GM23338 (cell line): ENCODE measurements at regions not wholly inside any gene's neighbourhood (a gene's known extent, or its start where the extent isn't known, plus 50 kb on each side); places are given as distances from the start of the nearest gene placed in this dataset.

ENCODE experiments used
- ATAC-seq: fragments of 200-7000 bp; cut with Tn5 transposase; 3 replicates; pipeline ENCODE4 v1.9.1; 2020
- DNase-seq: peaks from one replicate; pipeline ENCODE4 v3.0.0-alpha.2; 2015; ENCODE audit warnings: low spot score
- H2AFZ ChIP-seq: fragments of 200-600 bp; sonication (generic); 2 replicates; pipeline ENCODE4 v1.8.0; 2016; ENCODE audit warnings: antibody characterized with exemption, mild to moderate bottlenecking, moderate library complexity
- H3F3A ChIP-seq: fragments of 200-600 bp; sonication (generic); replicated peaks from 2 replicates; pipeline ENCODE4 v1.8.0; 2017; ENCODE audit warnings: antibody characterized with exemption, mixed run types, low read depth
- H3K27ac ChIP-seq: fragments of 200-600 bp; sonication (generic); 2 replicates; pipeline ENCODE4 v1.6.1; 2016; ENCODE audit warnings: low read depth
- H3K27me3 ChIP-seq: fragments of 200-600 bp; sonication (generic); 2 replicates; pipeline ENCODE4 v1.8.0; 2016; ENCODE audit warnings: mild to moderate bottlenecking, mixed run types, moderate library complexity; ENCODE audit not compliant: insufficient read depth
- H3K36me3 ChIP-seq: fragments of 200-600 bp; sonication (generic); 2 replicates; pipeline ENCODE4 v1.8.0; 2016; ENCODE audit warnings: mild to moderate bottlenecking; ENCODE audit not compliant: insufficient read depth
- H3K4me1 ChIP-seq: fragments of 200-600 bp; sonication (generic); 2 replicates; pipeline ENCODE4 v1.8.0; 2016; ENCODE audit warnings: mild to moderate bottlenecking, moderate library complexity; ENCODE audit not compliant: insufficient read depth
- H3K4me2 ChIP-seq: fragments of 200-600 bp; sonication (generic); 2 replicates; pipeline ENCODE4 v1.7.1; 2017; ENCODE audit warnings: mixed run types
- H3K4me3 ChIP-seq: fragments of 200-600 bp; sonication (generic); 2 replicates; pipeline ENCODE4 v1.6.1; 2016; ENCODE audit warnings: mixed run types
- H3K79me2 ChIP-seq: fragments of 200-600 bp; sonication (generic); replicated peaks from 2 replicates; pipeline ENCODE4 v1.8.0; 2017; ENCODE audit warnings: mild to moderate bottlenecking; ENCODE audit not compliant: insufficient read depth
- H3K9me2 ChIP-seq: fragments of 200-600 bp; sonication (generic); 2 replicates; pipeline ENCODE4 v1.8.0; 2017; ENCODE audit not compliant: insufficient read depth
- H4K20me1 ChIP-seq: fragments of 200-600 bp; sonication (generic); replicated peaks from 2 replicates; pipeline ENCODE4 v1.8.0; 2017; ENCODE audit warnings: mild to moderate bottlenecking; ENCODE audit not compliant: insufficient read depth
- H3K27ac Mint-ChIP-seq: 2 replicates; pipeline ENCODE4 v1.8.0; 2020; ENCODE audit warnings: inconsistent platforms, mild to moderate bottlenecking, moderate library complexity, mixed read lengths
- H3K27me3 Mint-ChIP-seq: 3 replicates; pipeline ENCODE4 v1.8.0; 2022; ENCODE audit warnings: low read depth, mild to moderate bottlenecking, moderate library complexity, mixed read lengths, inconsistent platforms; ENCODE audit not compliant: insufficient read depth, poor library complexity
- H3K36me3 Mint-ChIP-seq: 3 replicates; pipeline ENCODE4 v1.8.0; 2021; ENCODE audit warnings: low read depth, mild to moderate bottlenecking, inconsistent platforms, moderate library complexity, mixed read lengths
- H3K4me1 Mint-ChIP-seq: 3 replicates; pipeline ENCODE4 v1.8.0; 2020; ENCODE audit warnings: mild to moderate bottlenecking, inconsistent platforms, mixed read lengths
- H3K4me3 Mint-ChIP-seq: 3 replicates; pipeline ENCODE4 v1.8.0; 2021; ENCODE audit warnings: moderate library complexity, mild to moderate bottlenecking, inconsistent platforms, mixed read lengths
- H3K9me3 Mint-ChIP-seq: 3 replicates; pipeline ENCODE4 v1.8.0; 2020; ENCODE audit warnings: moderate library complexity, mild to moderate bottlenecking, inconsistent platforms, mixed read lengths
- EZH2phosphoT487 ChIP-seq: fragments of 200-600 bp; sonication (generic); IDR thresholded peaks from one replicate; pipeline ENCODE4 v1.8.1; 2018; ENCODE audit warnings: antibody characterized with exemption; ENCODE audit not compliant: unreplicated experiment
- JUNB ChIP-seq: IDR thresholded peaks from one replicate; pipeline ENCODE4 v1.6.1; 2016; ENCODE audit warnings: antibody characterized with exemption; ENCODE audit not compliant: unreplicated experiment
- NANOG ChIP-seq: IDR thresholded peaks from 2 replicates; pipeline ENCODE4 v1.6.1; 2016; ENCODE audit warnings: antibody characterized with exemption, borderline replicate concordance
- POLR2AphosphoS5 ChIP-seq: IDR thresholded peaks from 2 replicates; pipeline ENCODE4 v1.6.1; 2016; ENCODE audit warnings: antibody characterized with exemption, low read depth
- REST ChIP-seq: IDR thresholded peaks from one replicate; pipeline ENCODE4 v1.6.1; 2018; ENCODE audit warnings: antibody characterized with exemption; ENCODE audit not compliant: unreplicated experiment
- STAT1 ChIP-seq: IDR thresholded peaks from one replicate; pipeline ENCODE4 v1.6.1; 2016; ENCODE audit warnings: antibody characterized with exemption; ENCODE audit not compliant: unreplicated experiment
- ZNF114 ChIP-seq: fragments of 250-450 bp; sonication (Bioruptor Pico); IDR thresholded peaks from 2 replicates; pipeline ENCODE4 v1.5.0; 2020; ENCODE audit warnings: mild to moderate bottlenecking, moderate library complexity
- ZNF331 ChIP-seq: fragments of 250-450 bp; sonication (Bioruptor Pico); IDR thresholded peaks from 2 replicates; pipeline ENCODE4 v1.5.0; 2020; ENCODE audit warnings: low read depth, mild to moderate bottlenecking, moderate library complexity
- TF ChIP-seq, protein P1 (sequence below), 2 experiments: fragments of 200-600 bp in 1 of 2; sonication (generic) in 1 of 2; conservative IDR thresholded peaks; 2 replicates each; pipeline versions ENCODE4 v1.5.1 to v1.6.1; 2016 to 2017; ENCODE audit warnings: antibody characterized with exemption in 2 of 2, low read depth in 2 of 2, mild to moderate bottlenecking in 2 of 2, moderate library complexity in 1 of 2
- TF ChIP-seq, protein P2 (sequence below): IDR thresholded peaks from 2 replicates; pipeline ENCODE4 v1.6.1; 2016; ENCODE audit warnings: antibody characterized with exemption

- Histone ChIP-seq H3K4me1 (no peaks in the 10 kb centered on the region), H3F3A (no peaks in the 10 kb centered on the region), H3K27ac (no peak overlapping the region), H3K4me3 (no peak overlapping the region), H4K20me1 (no peaks in the 10 kb centered on the region), H3K4me2 (no peak overlapping the region), H3K36me3 (no peaks in the 10 kb centered on the region), H3K9me2 (no peaks in the 10 kb centered on the region), H3K79me2 (no peaks in the 10 kb centered on the region), H2AFZ (no peak overlapping the region), H3K27me3 (no peaks in the 10 kb centered on the region)
- Mint-ChIP-seq H3K36me3 (no peaks in the 10 kb centered on the region), H3K27ac (no peak overlapping the region), H3K4me1 (no peaks in the 10 kb centered on the region), H3K4me3 (no peak overlapping the region), H3K9me3 (no peaks in the 10 kb centered on the region), H3K27me3 (peaks cover 4% of the 10 kb centered on the region)
- ATAC-seq = no peak
- TF ChIP-seq, protein P1, sequence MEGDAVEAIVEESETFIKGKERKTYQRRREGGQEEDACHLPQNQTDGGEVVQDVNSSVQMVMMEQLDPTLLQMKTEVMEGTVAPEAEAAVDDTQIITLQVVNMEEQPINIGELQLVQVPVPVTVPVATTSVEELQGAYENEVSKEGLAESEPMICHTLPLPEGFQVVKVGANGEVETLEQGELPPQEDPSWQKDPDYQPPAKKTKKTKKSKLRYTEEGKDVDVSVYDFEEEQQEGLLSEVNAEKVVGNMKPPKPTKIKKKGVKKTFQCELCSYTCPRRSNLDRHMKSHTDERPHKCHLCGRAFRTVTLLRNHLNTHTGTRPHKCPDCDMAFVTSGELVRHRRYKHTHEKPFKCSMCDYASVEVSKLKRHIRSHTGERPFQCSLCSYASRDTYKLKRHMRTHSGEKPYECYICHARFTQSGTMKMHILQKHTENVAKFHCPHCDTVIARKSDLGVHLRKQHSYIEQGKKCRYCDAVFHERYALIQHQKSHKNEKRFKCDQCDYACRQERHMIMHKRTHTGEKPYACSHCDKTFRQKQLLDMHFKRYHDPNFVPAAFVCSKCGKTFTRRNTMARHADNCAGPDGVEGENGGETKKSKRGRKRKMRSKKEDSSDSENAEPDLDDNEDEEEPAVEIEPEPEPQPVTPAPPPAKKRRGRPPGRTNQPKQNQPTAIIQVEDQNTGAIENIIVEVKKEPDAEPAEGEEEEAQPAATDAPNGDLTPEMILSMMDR (conservative IDR thresholded peaks at IDR 0.05; ENCODE audit: low read depth in 2 of 2) = peak; percentile 53 to 62
- TF ChIP-seq POLR2AphosphoS5 = no peak
- peak; percentile 31 for DNase-seq
These were observed 204.9 kb downstream of the SMARCA1 start for GRCh38 chrX:129318375-129318774.

DNA sequence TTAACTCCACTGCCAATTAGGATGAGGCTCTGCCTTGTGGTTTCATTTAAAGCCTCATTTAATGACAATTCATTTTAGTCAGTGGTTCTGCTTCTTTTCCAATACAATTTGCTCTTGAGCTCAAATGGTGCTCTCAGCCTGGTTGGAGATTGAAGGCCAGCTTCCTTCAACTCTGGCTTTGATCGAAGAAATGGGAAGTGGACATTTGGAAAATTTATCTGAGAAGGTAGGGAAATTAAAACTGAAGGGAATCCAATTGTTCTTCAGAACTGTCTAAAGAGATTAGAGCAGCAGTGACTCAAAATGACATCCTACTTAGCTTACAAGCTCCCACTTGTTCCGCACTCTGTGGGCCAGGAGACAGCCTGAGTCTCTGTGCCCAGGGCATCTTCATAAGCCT, 206.8 kb downstream of the SMARCA1 start:
- H3K27me3 ChIP-seq = no peaks in the 10 kb centered on the region
- no peak for ATAC-seq
- H3F3A ChIP-seq = no peaks in the 10 kb centered on the region
- H4K20me1 ChIP-seq = no peaks in the 10 kb centered on the region
- no peak overlapping the region for H3K4me2 ChIP-seq
- DNase-seq = no peak
- no peaks in the 10 kb centered on the region; the same call in 2 of the 3 replicates for H3K36me3 Mint-ChIP-seq
- no peaks in the 10 kb centered on the region for H3K4me1 Mint-ChIP-seq
- no peak overlapping the region for H3K27ac ChIP-seq
- H3K9me2 ChIP-seq = no peaks in the 10 kb centered on the region
- no peak overlapping the region for H2AFZ ChIP-seq
- H3K4me3 Mint-ChIP-seq = no peak overlapping the region
- no peaks in the 10 kb centered on the region for H3K4me1 ChIP-seq
- peaks cover 6% of the 10 kb centered on the region for H3K27me3 Mint-ChIP-seq
- peaks cover 2% of the 10 kb centered on the region; the same call in 1 of the 3 replicates for H3K9me3 Mint-ChIP-seq
- no peak overlapping the region for H3K4me3 ChIP-seq
- no peak overlapping the region for H3K27ac Mint-ChIP-seq
- H3K36me3 ChIP-seq = no peaks in the 10 kb centered on the region
- H3K79me2 ChIP-seq = no peaks in the 10 kb centered on the region
- TF ChIP-seq, protein P2, sequence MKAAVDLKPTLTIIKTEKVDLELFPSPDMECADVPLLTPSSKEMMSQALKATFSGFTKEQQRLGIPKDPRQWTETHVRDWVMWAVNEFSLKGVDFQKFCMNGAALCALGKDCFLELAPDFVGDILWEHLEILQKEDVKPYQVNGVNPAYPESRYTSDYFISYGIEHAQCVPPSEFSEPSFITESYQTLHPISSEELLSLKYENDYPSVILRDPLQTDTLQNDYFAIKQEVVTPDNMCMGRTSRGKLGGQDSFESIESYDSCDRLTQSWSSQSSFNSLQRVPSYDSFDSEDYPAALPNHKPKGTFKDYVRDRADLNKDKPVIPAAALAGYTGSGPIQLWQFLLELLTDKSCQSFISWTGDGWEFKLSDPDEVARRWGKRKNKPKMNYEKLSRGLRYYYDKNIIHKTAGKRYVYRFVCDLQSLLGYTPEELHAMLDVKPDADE = no peak
- TF ChIP-seq JUNB = no peak
- TF ChIP-seq ZNF114 (CRISPR knock-in tag) = no peak
- TF ChIP-seq, protein P1 (conservative IDR thresholded peaks at IDR 0.05; ENCODE audit: low read depth in 2 of 2) = no peak
- TF ChIP-seq POLR2AphosphoS5 = no peak
- no peak for TF ChIP-seq EZH2phosphoT487
- TF ChIP-seq STAT1 = no peak
- no peak for TF ChIP-seq ZNF331 (CRISPR knock-in tag)
- no peak for TF ChIP-seq REST
- TF ChIP-seq NANOG = no peak
